Heart right ventricle (tissue), 16 donors: ENCODE measurements at regions not wholly inside any gene's neighbourhood (a gene's known extent, or its start where the extent isn't known, plus 50 kb on each side); places are given as distances from the start of the nearest gene placed in this dataset.

ENCODE experiments used
- ATAC-seq, 8 donors: fragments of 200-7000 bp; cut with Tn5 transposase; one replicate each; pipeline ENCODE4 v1.9.1; 2020; ENCODE audit warnings: mild to moderate bottlenecking in 8 of 8, moderate library complexity in 8 of 8, moderate number of reproducible peaks in 1 of 8
- DNase-seq, 2 donors: peaks; one replicate each; pipeline ENCODE4 v3.0.0-alpha.2; 2020
- H3K27ac ChIP-seq, 10 donors: fragments of 200-600 bp; sonication (generic) in 2 of 10; one replicate each; pipeline versions ENCODE4 v1.5.0 to v1.8.0; 2020 to 2022; ENCODE audit warnings: mild to moderate bottlenecking in 3 of 10
- H3K27me3 ChIP-seq, 7 donors: fragments of 200-600 bp; one replicate each; pipeline ENCODE4 v1.8.0; 2021 to 2022; ENCODE audit warnings: mild to moderate bottlenecking in 2 of 7
- H3K36me3 ChIP-seq, 9 donors: fragments of 200-600 bp; sonication (generic) in 1 of 9; one replicate each; pipeline versions ENCODE4 v1.5.0 to v1.8.0; 2020 to 2022; ENCODE audit warnings: mild to moderate bottlenecking in 2 of 9
- H3K4me1 ChIP-seq, 9 donors: fragments of 200-600 bp; sonication (generic) in 1 of 9; one replicate each; pipeline versions ENCODE4 v1.5.0 to v1.8.0; 2020 to 2022; ENCODE audit warnings: mild to moderate bottlenecking in 4 of 9
- H3K4me3 ChIP-seq, 10 donors: fragments of 200-600 bp; sonication (generic) in 2 of 10; one replicate each; pipeline versions ENCODE4 v1.5.0 to v1.8.0; 2020 to 2022; ENCODE audit warnings: mild to moderate bottlenecking in 7 of 10, moderate library complexity in 2 of 10
- H3K9me3 ChIP-seq, 11 donors: fragments of 200-600 bp in 10 of 11; sonication (generic) in 2 of 11; one replicate each; pipeline versions ENCODE4 v1.5.0 to v1.8.0; 2013 to 2022; ENCODE audit warnings: mild to moderate bottlenecking in 2 of 11, control low read depth in 1 of 11, moderate library complexity in 1 of 11
- WGBS, 2 donors: extraction: QIAGEN DNeasy Blood & Tissue Kit; methylation state at CpG; one replicate each; pipeline ENCODE4 v1.1.7; 2013; ENCODE audit warnings: inconsistent platforms in 1 of 2; 5-methylcytosine and 5-hydroxymethylcytosine counted together
- intact Hi-C, 10 donors: fragments of 100-400 bp; cut with DNase I; formaldehyde crosslinking; loops; one replicate each; pipeline versions ENCODE4 v1.11.1 to v1.14.2; 2022
- TF ChIP-seq, protein P1 (sequence below), 9 donors: fragments of 200-600 bp; sonication (generic) in 2 of 9; IDR thresholded peaks; one replicate each; pipeline versions ENCODE4 v1.5.0 to v1.8.0; 2021 to 2022; ENCODE audit warnings: antibody characterized with exemption in 9 of 9, mild to moderate bottlenecking in 5 of 9, moderate library complexity in 1 of 9
- donor health status: Arrhythmogenic right ventricular cardiomyopathy.
- donor health status: ischemic (EF 13 %, LVEDD 7.1; RV severe dilation, severe dysfunction).
- donor health status: healthy with polysubstance abuse.
- donor health status: DM: no; HTN: yes; CAD: no.
- donor health status: DM: no; HTN: no; CAD: no.
- donor health status: ischemic (EF 25% LVEDD 6.9; RV normal size, moderate dysfunction).
- donor health status: ischemic (EF 25% LVEDD 5.7; RV mildly dilated, moderate dysfunction).
- donor health status: healthy.
- donor health status: DM: yes; HTN: yes; CAD: no.
- donor health status: Ischemic cardiomyopathy.
- donor health status: ischemic (EF 35%, LVEDD 5.7; RV mildly dilated, moderate dysfunction).
- donor health status: nonischemic (EF 11% LVEDD 7.7; RV severe dilation, severe dysfunction).
- donor health status: DM: yes; HTN: yes; CAD: no.
- donor health status: PGD.
- donor health status: ischemic (EF 29% LVEDD 5.4; RV normal size, mild dysfunction).
- donor health status: nonischemic (EF 23%, LVEDD 6.1; RV moderate dilation, normal function).

DNA sequence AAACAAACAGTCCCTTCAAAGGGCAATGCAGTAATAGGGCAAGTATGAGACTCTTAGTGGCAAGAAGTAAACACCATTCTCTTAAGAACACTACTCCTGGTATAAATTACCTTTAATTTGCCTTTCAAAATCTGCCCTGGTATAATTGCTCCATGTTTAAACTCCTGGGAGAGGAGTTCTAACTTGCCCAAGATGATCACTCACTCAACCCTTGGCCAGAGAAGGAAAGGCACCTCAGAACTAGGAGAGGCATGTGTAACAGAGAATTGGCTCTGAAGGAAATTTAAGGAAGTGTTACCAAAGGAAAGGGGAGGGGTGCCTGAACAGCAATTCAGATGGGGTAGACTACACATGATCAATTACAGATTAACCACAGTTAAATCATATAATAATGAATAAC lies 1173.6 kb upstream of the SORCS1 start:
- no peaks in the 10 kb centered on the region for H3K4me1 ChIP-seq
- intact Hi-C loops = no loop called here
- no peak overlapping the region for H3K27ac ChIP-seq
- ATAC-seq (no peak), DNase-seq (no peak)
- TF ChIP-seq, protein P1, sequence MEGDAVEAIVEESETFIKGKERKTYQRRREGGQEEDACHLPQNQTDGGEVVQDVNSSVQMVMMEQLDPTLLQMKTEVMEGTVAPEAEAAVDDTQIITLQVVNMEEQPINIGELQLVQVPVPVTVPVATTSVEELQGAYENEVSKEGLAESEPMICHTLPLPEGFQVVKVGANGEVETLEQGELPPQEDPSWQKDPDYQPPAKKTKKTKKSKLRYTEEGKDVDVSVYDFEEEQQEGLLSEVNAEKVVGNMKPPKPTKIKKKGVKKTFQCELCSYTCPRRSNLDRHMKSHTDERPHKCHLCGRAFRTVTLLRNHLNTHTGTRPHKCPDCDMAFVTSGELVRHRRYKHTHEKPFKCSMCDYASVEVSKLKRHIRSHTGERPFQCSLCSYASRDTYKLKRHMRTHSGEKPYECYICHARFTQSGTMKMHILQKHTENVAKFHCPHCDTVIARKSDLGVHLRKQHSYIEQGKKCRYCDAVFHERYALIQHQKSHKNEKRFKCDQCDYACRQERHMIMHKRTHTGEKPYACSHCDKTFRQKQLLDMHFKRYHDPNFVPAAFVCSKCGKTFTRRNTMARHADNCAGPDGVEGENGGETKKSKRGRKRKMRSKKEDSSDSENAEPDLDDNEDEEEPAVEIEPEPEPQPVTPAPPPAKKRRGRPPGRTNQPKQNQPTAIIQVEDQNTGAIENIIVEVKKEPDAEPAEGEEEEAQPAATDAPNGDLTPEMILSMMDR (IDR thresholded peaks at IDR 0.05) = no peak
- no peaks in the 10 kb centered on the region for H3K36me3 ChIP-seq
- no peaks in the 10 kb centered on the region for H3K27me3 ChIP-seq
- no peak overlapping the region for H3K4me3 ChIP-seq
- H3K9me3 ChIP-seq = peaks cover 0 to 19% (median 6%) of the 10 kb centered on the region in 11 donors

DNA sequence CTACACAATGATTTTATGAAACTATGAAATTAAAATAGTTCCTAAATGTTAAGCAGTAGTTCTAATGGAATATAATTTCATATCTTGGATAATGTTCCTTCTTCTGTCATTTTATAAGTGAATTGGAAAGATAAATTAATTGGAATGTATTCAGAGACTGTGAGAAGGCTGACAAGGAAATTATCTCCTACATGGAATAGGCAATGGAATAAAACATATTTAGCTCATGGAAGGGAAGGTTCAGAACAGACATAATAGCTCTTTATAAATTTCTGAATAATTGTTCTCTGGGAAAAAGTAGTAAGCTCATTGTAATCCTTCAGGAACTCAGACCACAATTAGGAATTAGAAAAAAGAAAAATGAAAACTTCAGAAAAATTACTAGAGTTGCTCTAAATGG lies 1172.3 kb upstream of the SORCS1 start:
- no peak overlapping the region for H3K4me3 ChIP-seq
- ATAC-seq = no peak
- no peaks in the 10 kb centered on the region for H3K27me3 ChIP-seq
- no peaks in the 10 kb centered on the region for H3K36me3 ChIP-seq
- intact Hi-C loops = no loop called here
- no peak for DNase-seq
- TF ChIP-seq, protein P1 (IDR thresholded peaks at IDR 0.05) = no peak
- H3K9me3 ChIP-seq = peaks cover 0 to 12% (median 6%) of the 10 kb centered on the region in 11 donors
- H3K27ac ChIP-seq = no peak overlapping the region
- H3K4me1 ChIP-seq = no peaks in the 10 kb centered on the region

DNA sequence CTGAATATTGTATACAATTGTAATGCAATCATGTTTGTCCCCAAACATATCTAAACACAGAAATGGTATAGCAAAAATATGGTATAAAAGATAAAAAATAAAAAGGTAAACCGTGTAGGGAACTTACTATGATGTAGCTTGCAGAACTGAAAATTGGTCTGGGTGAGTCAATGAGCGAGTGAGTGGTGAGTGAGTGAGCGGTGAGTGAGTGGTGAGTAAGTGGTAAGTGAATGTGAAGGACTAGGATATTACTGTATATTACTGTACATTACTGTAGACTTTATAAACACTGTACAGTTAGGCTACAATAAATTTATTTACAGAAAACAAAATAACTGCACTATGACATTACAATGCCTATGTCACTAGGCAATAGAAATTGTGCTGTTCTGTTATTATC lies 1163.2 kb upstream of the SORCS1 start:
- H3K4me3 ChIP-seq = no peak overlapping the region
- TF ChIP-seq, protein P1 (IDR thresholded peaks at IDR 0.05) = no peak
- intact Hi-C loops = no loop called here
- H3K36me3 ChIP-seq = no peaks in the 10 kb centered on the region
- H3K9me3 ChIP-seq = peaks cover 0 to 6% (median 0%) of the 10 kb centered on the region in 11 donors
- H3K27me3 ChIP-seq = no peaks in the 10 kb centered on the region
- no peaks in the 10 kb centered on the region for H3K4me1 ChIP-seq
- no peak for ATAC-seq
- 86 to 91% methylated on average over 3 of the region's 3 CpGs for WGBS, 2 donors
- DNase-seq = no peak
- no peak overlapping the region for H3K27ac ChIP-seq

DNA sequence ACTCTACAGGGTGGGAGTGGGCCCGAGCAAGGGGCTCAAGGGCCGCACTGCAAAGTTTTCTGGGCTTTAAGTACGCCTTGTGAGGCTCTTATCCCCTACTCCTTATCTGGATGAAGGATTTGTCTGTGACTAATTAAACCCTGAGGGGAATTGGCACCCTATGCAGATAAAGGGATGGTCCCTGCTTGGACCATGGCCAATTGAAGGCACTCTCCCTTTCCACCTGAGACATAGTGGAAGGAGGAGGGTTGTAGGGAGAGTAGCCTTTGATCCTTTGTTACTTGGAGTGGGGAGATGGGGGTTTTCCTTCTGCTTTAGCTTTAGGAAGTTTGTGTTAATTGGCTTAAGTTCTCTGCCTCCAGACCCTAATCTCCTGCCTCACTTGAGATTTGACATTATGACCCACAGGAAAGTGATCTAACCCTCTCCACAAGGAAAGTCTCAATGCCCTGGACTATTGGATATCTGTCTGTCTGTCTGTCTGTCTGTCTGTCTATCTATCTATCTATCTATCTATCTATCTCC lies 1158.8 kb upstream of the SORCS1 start:
- Histone ChIP-seq H3K27ac (no peak overlapping the region), H3K9me3 (peaks cover 0 to 3% (median 0%) of the 10 kb centered on the region in 11 donors), H3K4me3 (no peak overlapping the region), H3K4me1 (no peaks in the 10 kb centered on the region), H3K36me3 (no peaks in the 10 kb centered on the region), H3K27me3 (no peaks in the 10 kb centered on the region)
- intact Hi-C loops = no loop called here
- ATAC-seq = no peak
- WGBS, 2 donors = 17 to 31% methylated on average over 3 of the region's 3 CpGs
- TF ChIP-seq, protein P1 (IDR thresholded peaks at IDR 0.05) = no peak
- no peak for DNase-seq
